ENCODE measurements at regions not wholly inside any gene's neighbourhood (a gene's known extent, or its start where the extent isn't known, plus 50 kb on each side); places are given as distances from the start of the nearest gene placed in this dataset.

- H3K9me3 ChIP-seq: no peaks in the 10 kb centered on the region
- no peak for ATAC-seq
- no peaks in the 10 kb centered on the region for H3K4me1 ChIP-seq
- H3K27ac ChIP-seq: no peak overlapping the region
- H3K36me3 ChIP-seq: no peaks in the 10 kb centered on the region
- no peak for TF ChIP-seq POLR2A (IDR thresholded peaks at IDR 0.05)
- TF ChIP-seq EP300 (IDR thresholded peaks at IDR 0.05): no peak
- TF ChIP-seq POLR2AphosphoS5 (IDR thresholded peaks at IDR 0.05): no peak
- no peak for TF ChIP-seq CTCF (IDR thresholded peaks at IDR 0.05)
- H3K4me3 ChIP-seq: no peak overlapping the region
- 7% methylated on average over 3 of the region's 16 CpGs; no CpG with 5 or more reads in 1 of the 2 donors for WGBS, 2 donors (ENCODE audit: low coverage in 1 of 2)
- H3K27me3 ChIP-seq: no peaks in the 10 kb centered on the region
Observed at GRCh38 chrY:12621454-12622081, 79.5 kb upstream of the USP9Y start.

- H3K36me3 ChIP-seq: no peaks in the 10 kb centered on the region
- H3K4me1 ChIP-seq: no peaks in the 10 kb centered on the region
- WGBS, 2 donors (ENCODE audit: low coverage in 1 of 2): no CpG with 5 or more reads among the region's 1 CpG
- no peak overlapping the region for H3K27ac ChIP-seq
- no peak overlapping the region for H3K4me3 ChIP-seq
- H3K9me3 ChIP-seq: no peaks in the 10 kb centered on the region
- H3K27me3 ChIP-seq: no peaks in the 10 kb centered on the region
- ATAC-seq: no peak
- TF ChIP-seq POLR2AphosphoS5 (IDR thresholded peaks at IDR 0.05) (no peak), CTCF (IDR thresholded peaks at IDR 0.05) (no peak), POLR2A (IDR thresholded peaks at IDR 0.05) (no peak), EP300 (IDR thresholded peaks at IDR 0.05) (no peak)
Observed at GRCh38 chrY:12623204-12623603, 77.8 kb upstream of the USP9Y start.

GRCh38 chrY:12642986-12643385, 58.0 kb upstream of the USP9Y start:
- TF ChIP-seq CTCF (IDR thresholded peaks at IDR 0.05) (no peak), POLR2AphosphoS5 (IDR thresholded peaks at IDR 0.05) (no peak), POLR2A (IDR thresholded peaks at IDR 0.05) (no peak), EP300 (IDR thresholded peaks at IDR 0.05) (no peak)
- no peak for ATAC-seq
- Histone ChIP-seq H3K4me1 (no peaks in the 10 kb centered on the region), H3K9me3 (no peaks in the 10 kb centered on the region), H3K27me3 (no peaks in the 10 kb centered on the region), H3K36me3 (no peaks in the 10 kb centered on the region), H3K4me3 (no peak overlapping the region), H3K27ac (no peak overlapping the region)
- no CpG with 5 or more reads among the region's 1 CpG for WGBS, 2 donors (ENCODE audit: low coverage in 1 of 2)

GRCh38 chrY:12643693-12644348, 57.2 kb upstream of the USP9Y start:
- no peak for TF ChIP-seq POLR2AphosphoS5 (IDR thresholded peaks at IDR 0.05)
- WGBS, 2 donors (ENCODE audit: low coverage in 1 of 2): no CpG with 5 or more reads among the region's 5 CpGs
- no peaks in the 10 kb centered on the region for H3K9me3 ChIP-seq
- ATAC-seq: no peak
- no peak overlapping the region for H3K4me3 ChIP-seq
- H3K4me1 ChIP-seq: no peaks in the 10 kb centered on the region
- no peaks in the 10 kb centered on the region for H3K36me3 ChIP-seq
- no peak overlapping the region for H3K27ac ChIP-seq
- H3K27me3 ChIP-seq: no peaks in the 10 kb centered on the region

GRCh38 chrY:12651095-12651494, 49.9 kb upstream of the USP9Y start:
- Histone ChIP-seq H3K4me3 (no peak overlapping the region), H3K36me3 (no peaks in the 10 kb centered on the region), H3K27me3 (no peaks in the 10 kb centered on the region), H3K9me3 (no peaks in the 10 kb centered on the region), H3K27ac (no peak overlapping the region), H3K4me1 (no peaks in the 10 kb centered on the region)
- WGBS, 2 donors (ENCODE audit: low coverage in 1 of 2): 60% methylated on average over 2 of the region's 2 CpGs; no CpG with 5 or more reads in 1 of the 2 donors
- TF ChIP-seq POLR2AphosphoS5 (IDR thresholded peaks at IDR 0.05) (no peak), CTCF (IDR thresholded peaks at IDR 0.05) (no peak), EP300 (IDR thresholded peaks at IDR 0.05) (no peak), POLR2A (IDR thresholded peaks at IDR 0.05) (no peak)
- no peak for ATAC-seq

Small RNA genes lying in the stretch of these regions (small RNA-seq; reads per million reads assigned to genes)
- 0 reads per million in 4 donors for gene RN7SL702P
